Ovary (tissue), 7 donors: ENCODE measurements at regions not wholly inside any gene's neighbourhood (a gene's known extent, or its start where the extent isn't known, plus 50 kb on each side); places are given as distances from the start of the nearest gene placed in this dataset.

Source experiments
- DNase-seq, 5 donors: peaks; one replicate each; pipeline ENCODE4 v3.0.0-alpha.2; 2019 to 2020
- H3K27ac ChIP-seq, 2 donors: fragments of 200-600 bp; one replicate each; pipeline versions ENCODE4 v1.5.1 to v1.8.0; 2019 to 2022
- H3K27me3 ChIP-seq: fragments of 200-600 bp; one replicate; pipeline ENCODE4 v1.8.0; 2022
- H3K36me3 ChIP-seq: fragments of 200-600 bp; sonication (generic); one replicate; pipeline ENCODE4 v1.5.1; 2019
- H3K4me1 ChIP-seq: one replicate; pipeline ENCODE4 v1.8.1; 2013; ENCODE audit warnings: mild to moderate bottlenecking, moderate library complexity; ENCODE audit not compliant: insufficient read depth
- H3K4me3 ChIP-seq: fragments of 200-600 bp; sonication (generic); one replicate; pipeline ENCODE4 v1.5.1; 2017
- H3K9me3 ChIP-seq, 2 donors: fragments of 200-600 bp in 1 of 2; sonication (generic) in 1 of 2; one replicate each; pipeline versions ENCODE4 v1.5.1 to v1.8.1; 2013 to 2019; ENCODE audit warnings: mild to moderate bottlenecking in 1 of 2, moderate library complexity in 1 of 2
- EP300 ChIP-seq: sonication (generic); formaldehyde crosslinking; IDR thresholded peaks from one replicate; pipeline ENCODE4 v1.6.1; 2017; ENCODE audit warnings: antibody characterized with exemption
- POLR2A ChIP-seq: fragments of 450-650 bp; IDR thresholded peaks from one replicate; pipeline ENCODE4 v1.6.1; 2017; ENCODE audit warnings: antibody characterized with exemption, mild to moderate bottlenecking, moderate library complexity
- WGBS, 3 donors: extraction: QIAGEN DNeasy Blood & Tissue Kit in 1 of 3; methylation state at CpG; one replicate each; pipeline versions ENCODE4 v1.1.5 to v1.1.7; 2013 to 2017; 5-methylcytosine and 5-hydroxymethylcytosine counted together
- intact Hi-C, 4 donors: fragments of 100-400 bp; cut with DNase I; formaldehyde crosslinking; loops; one replicate each; pipeline versions ENCODE4 v1.11.0 to v1.15.1; 2022 to 2023
- TF ChIP-seq, protein P1 (sequence below), 3 donors: fragments of 450-650 bp in 2 of 3; fragments of 200-600 bp in 1 of 3; IDR thresholded peaks; one replicate each; pipeline versions ENCODE4 v1.5.1 to v1.8.0; 2016 to 2022; ENCODE audit warnings: antibody characterized with exemption in 3 of 3, mild to moderate bottlenecking in 1 of 3
- donor health status: DM: no; HTN: no; CAD: no; lungs with moderate emphysema.
- donor health status: DM: no; HTN: no; CAD: no.
- donor health status: Bipolar disorder and iron deficiency.
- donor health status: DM: no; HTN: no; CAD: no.
- donor health status: DM: yes; HTN: yes; CAD: no.

GRCh38 chr12:127239781-127240180 is 1027.2 kb upstream of the TMEM132C start:
- Histone ChIP-seq H3K9me3 (no peaks in the 10 kb centered on the region), H3K36me3 (no peaks in the 10 kb centered on the region), H3K4me3 (no peak overlapping the region), H3K27me3 (no peaks in the 10 kb centered on the region), H3K27ac (no peak overlapping the region), H3K4me1 (no peaks in the 10 kb centered on the region)
- intact Hi-C loops: loop anchor here in 1 of 4 donors (2.0 kb wide), 1 partner anchor 43 kb away; no protein-coding TSS in a partner anchor
- no peak for DNase-seq
- TF ChIP-seq, protein P1, sequence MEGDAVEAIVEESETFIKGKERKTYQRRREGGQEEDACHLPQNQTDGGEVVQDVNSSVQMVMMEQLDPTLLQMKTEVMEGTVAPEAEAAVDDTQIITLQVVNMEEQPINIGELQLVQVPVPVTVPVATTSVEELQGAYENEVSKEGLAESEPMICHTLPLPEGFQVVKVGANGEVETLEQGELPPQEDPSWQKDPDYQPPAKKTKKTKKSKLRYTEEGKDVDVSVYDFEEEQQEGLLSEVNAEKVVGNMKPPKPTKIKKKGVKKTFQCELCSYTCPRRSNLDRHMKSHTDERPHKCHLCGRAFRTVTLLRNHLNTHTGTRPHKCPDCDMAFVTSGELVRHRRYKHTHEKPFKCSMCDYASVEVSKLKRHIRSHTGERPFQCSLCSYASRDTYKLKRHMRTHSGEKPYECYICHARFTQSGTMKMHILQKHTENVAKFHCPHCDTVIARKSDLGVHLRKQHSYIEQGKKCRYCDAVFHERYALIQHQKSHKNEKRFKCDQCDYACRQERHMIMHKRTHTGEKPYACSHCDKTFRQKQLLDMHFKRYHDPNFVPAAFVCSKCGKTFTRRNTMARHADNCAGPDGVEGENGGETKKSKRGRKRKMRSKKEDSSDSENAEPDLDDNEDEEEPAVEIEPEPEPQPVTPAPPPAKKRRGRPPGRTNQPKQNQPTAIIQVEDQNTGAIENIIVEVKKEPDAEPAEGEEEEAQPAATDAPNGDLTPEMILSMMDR (IDR thresholded peaks at IDR 0.05): no peak
- no peak for TF ChIP-seq EP300
- TF ChIP-seq POLR2A: no peak
- 47 to 72% (median 64%) methylated on average over 6 of the region's 6 CpGs for WGBS, 3 donors

DNA sequence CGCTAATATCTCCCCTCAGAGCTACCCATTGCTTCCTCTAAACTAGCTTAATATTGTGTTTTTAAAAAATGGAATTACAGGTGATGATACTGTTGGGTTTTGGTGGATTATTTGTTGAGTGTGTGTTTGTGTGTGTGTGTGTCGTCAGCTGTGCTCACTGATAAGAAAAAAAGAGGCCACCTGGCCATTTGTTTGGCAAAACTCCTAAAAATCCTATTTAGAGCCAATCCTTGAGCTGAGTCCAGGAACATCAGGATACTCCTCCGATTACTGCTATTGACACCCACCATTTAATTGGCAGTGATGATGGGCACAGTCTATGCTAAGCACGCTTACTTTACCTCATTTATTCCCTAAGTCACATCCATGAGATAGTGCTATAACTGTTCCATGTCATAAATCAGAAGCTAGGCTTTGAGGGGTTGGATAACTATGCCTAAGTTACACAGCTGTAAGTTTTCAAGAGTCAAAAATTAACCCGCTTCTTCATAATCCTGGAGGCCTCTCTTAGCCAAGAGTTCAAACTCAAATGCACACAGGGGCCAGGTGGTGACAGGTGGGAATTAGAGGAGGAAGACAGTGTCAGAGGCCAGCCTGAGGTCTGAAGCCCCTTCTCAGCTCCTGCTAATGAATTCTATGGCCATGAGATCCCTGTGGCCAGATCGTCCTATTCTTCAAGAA is 1026.6 kb upstream of the TMEM132C start:
- 18 to 31% (median 24%) methylated on average over 6 of the region's 6 CpGs for WGBS, 3 donors
- no peak for DNase-seq
- Histone ChIP-seq H3K4me1 (no peaks in the 10 kb centered on the region), H3K4me3 (no peak overlapping the region), H3K27me3 (no peaks in the 10 kb centered on the region), H3K27ac (no peak overlapping the region), H3K9me3 (no peaks in the 10 kb centered on the region), H3K36me3 (no peaks in the 10 kb centered on the region)
- intact Hi-C loops: loop anchor here in 1 of 4 donors (2.0 kb wide), 1 partner anchor 42 kb away; no protein-coding TSS in a partner anchor
- TF ChIP-seq EP300 (no peak), POLR2A (no peak)
- TF ChIP-seq, protein P1 (IDR thresholded peaks at IDR 0.05): no peak

- DNase-seq: no peak
- H3K4me3 ChIP-seq: no peak overlapping the region
- intact Hi-C loops: loop anchor here in 1 of 4 donors (2.0 kb wide), 1 partner anchor 42 kb away; no protein-coding TSS in a partner anchor
- H3K9me3 ChIP-seq: no peaks in the 10 kb centered on the region
- no peaks in the 10 kb centered on the region for H3K4me1 ChIP-seq
- no peaks in the 10 kb centered on the region for H3K36me3 ChIP-seq
- TF ChIP-seq EP300 (no peak), POLR2A (no peak)
- TF ChIP-seq, protein P1 (IDR thresholded peaks at IDR 0.05): no peak
- 41 to 59% (median 47%) methylated on average over 8 of the region's 8 CpGs for WGBS, 3 donors
- H3K27ac ChIP-seq: no peak overlapping the region
- H3K27me3 ChIP-seq: no peaks in the 10 kb centered on the region
Measured at GRCh38 chr12:127241072-127241817, 1025.7 kb upstream of the TMEM132C start.

GRCh38 chr12:127245009-127245408 is 1022.0 kb upstream of the TMEM132C start:
- no peaks in the 10 kb centered on the region for H3K27me3 ChIP-seq
- H3K4me1 ChIP-seq: no peaks in the 10 kb centered on the region
- intact Hi-C loops: no loop called here
- 47 to 73% (median 67%) methylated on average over 1 of the region's 1 CpG for WGBS, 3 donors
- no peak for DNase-seq
- no peaks in the 10 kb centered on the region for H3K36me3 ChIP-seq
- TF ChIP-seq, protein P1 (IDR thresholded peaks at IDR 0.05): no peak
- no peak for TF ChIP-seq POLR2A
- TF ChIP-seq EP300: no peak
- no peak overlapping the region for H3K27ac ChIP-seq
- H3K4me3 ChIP-seq: no peak overlapping the region
- no peaks in the 10 kb centered on the region for H3K9me3 ChIP-seq
